AG10803 (cell line): ENCODE measurements at regions not wholly inside any gene's neighbourhood (a gene's known extent, or its start where the extent isn't known, plus 50 kb on each side); places are given as distances from the start of the nearest gene placed in this dataset.

ENCODE experiments used
- DNase-seq: peaks from one replicate; pipeline ENCODE4 v3.0.0; 2010; ENCODE audit warnings: low read depth
- H3K4me3 ChIP-seq: 2 replicates; pipeline ENCODE4 v1.5.1; 2011; ENCODE audit warnings: mild to moderate bottlenecking, low read length, control low read depth
- TF ChIP-seq, protein P1 (sequence below): conservative IDR thresholded peaks from 2 replicates; pipeline ENCODE4 v1.5.1; 2011; ENCODE audit warnings: mild to moderate bottlenecking, low read length, control low read depth, inconsistent platforms

DNA sequence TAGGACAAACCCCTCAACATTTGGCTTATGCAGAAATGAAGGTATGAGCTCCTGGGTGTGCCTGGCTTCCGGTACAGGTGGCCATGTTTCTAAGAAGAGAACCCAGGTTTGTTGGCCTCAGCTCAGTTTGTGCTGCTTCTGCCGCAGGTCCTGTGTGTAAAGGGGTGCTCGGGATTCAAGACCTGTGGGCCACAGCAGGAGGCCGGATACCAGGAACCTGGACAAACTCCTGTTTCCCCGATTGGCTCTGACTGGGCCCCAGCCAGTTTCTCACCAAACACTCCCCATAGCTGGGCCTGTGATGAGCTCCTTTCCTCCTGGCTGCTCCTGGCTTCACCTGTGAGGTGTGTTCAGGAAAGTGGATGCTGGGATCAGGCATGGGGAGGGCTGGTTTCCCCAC lies 271.2 kb upstream of the IRX2 start:
- TF ChIP-seq, protein P1, sequence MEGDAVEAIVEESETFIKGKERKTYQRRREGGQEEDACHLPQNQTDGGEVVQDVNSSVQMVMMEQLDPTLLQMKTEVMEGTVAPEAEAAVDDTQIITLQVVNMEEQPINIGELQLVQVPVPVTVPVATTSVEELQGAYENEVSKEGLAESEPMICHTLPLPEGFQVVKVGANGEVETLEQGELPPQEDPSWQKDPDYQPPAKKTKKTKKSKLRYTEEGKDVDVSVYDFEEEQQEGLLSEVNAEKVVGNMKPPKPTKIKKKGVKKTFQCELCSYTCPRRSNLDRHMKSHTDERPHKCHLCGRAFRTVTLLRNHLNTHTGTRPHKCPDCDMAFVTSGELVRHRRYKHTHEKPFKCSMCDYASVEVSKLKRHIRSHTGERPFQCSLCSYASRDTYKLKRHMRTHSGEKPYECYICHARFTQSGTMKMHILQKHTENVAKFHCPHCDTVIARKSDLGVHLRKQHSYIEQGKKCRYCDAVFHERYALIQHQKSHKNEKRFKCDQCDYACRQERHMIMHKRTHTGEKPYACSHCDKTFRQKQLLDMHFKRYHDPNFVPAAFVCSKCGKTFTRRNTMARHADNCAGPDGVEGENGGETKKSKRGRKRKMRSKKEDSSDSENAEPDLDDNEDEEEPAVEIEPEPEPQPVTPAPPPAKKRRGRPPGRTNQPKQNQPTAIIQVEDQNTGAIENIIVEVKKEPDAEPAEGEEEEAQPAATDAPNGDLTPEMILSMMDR: no peak
- H3K4me3 ChIP-seq: no peak overlapping the region
- DNase-seq: no peak

DNA sequence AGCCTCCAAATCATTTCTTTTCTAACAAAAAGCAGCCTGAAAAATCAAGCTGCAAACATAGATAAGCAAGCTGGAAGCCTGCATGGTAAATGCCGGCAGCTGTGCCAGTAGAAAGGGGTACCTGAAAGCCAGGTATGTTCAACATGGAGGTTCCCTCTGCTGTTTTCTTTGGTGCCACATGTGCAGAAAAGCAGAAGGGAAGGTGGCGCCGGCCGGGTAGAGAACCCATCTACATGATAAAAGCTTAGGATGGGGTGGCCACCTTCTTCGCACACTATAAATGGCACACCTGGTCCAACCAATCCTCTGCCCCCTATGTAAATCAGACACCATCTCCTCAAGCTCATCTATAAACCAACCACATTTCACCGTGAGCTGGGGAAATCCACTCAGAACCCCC lies 268.9 kb upstream of the IRX2 start:
- TF ChIP-seq, protein P1: no peak
- no peak for DNase-seq
- H3K4me3 ChIP-seq: no peak overlapping the region

DNA sequence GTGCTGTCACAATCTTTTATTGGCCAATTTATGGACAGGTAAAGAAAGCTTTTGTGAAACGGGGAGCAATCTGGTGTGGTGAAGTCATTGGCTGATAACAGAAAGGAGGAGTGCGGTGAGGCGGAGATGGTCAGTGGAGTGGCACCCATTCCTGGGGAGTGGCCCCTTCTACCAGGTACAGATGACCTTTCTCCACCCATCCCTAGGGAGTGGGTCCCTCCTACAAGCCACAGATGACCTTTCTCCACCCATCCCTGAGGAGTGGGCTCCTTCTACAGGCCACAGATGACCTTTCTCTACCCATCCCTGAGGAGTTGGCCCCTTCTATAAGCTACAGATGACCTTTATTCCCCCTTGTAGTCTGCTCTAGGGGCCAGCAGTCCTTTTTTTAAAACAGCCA lies 267.6 kb upstream of the IRX2 start:
- no peak for DNase-seq
- TF ChIP-seq, protein P1: no peak
- no peak overlapping the region for H3K4me3 ChIP-seq

DNA sequence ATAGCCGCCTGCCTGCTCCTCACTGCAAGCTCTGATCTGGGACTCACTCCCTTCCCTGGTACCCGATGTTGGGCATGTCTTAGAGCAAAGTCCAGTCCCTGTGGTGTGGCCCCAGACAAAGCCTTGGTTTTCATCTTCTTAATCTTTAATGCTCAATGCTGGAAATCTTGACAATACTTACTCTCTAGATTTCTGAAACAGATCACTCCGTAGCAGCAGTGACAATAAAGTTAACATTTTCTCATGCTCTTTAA lies 260.2 kb upstream of the IRX2 start:
- no peak for DNase-seq
- TF ChIP-seq, protein P1: no peak
- H3K4me3 ChIP-seq: no peak overlapping the region

DNA sequence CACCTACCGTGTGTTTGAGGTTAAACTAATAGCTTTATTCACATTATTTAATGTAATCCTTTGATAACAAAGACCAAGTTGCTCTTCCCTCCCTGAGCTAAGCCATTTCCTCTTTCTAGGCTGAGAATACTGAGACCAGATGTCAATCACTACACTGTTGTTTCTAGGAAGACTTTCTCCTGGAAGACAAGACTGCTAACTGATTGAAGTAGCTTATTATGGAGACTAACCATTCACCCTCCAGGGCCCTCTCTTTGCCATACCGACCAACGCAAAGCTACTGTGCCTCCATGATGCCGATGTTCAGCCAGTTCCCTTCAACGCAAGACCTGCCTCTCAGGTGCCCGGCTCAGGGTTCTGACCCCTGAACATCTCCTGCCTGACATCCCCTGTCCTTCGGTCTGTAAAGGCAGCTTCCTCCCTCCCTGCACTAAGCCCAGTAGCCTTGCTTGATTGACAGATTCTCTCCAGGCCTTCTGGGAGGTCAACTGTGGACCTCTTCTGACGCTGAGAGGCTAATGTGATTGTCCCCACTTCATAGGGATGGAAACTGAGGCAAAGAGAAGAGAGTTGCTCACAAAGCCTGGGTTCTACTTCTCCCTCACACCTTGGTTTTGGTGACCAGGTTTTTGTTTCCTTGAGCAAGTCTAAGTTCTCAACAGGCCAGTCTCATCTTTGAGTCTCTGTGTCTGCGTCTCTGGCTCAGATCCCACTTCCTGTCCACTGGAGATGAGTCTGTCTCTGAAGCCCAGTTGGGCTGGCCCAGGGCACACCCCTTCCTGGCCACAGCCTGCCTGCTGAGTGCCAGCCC lies 259.7 kb upstream of the IRX2 start:
- no peak for DNase-seq
- TF ChIP-seq, protein P1: no peak
- H3K4me3 ChIP-seq: no peak overlapping the region

DNA sequence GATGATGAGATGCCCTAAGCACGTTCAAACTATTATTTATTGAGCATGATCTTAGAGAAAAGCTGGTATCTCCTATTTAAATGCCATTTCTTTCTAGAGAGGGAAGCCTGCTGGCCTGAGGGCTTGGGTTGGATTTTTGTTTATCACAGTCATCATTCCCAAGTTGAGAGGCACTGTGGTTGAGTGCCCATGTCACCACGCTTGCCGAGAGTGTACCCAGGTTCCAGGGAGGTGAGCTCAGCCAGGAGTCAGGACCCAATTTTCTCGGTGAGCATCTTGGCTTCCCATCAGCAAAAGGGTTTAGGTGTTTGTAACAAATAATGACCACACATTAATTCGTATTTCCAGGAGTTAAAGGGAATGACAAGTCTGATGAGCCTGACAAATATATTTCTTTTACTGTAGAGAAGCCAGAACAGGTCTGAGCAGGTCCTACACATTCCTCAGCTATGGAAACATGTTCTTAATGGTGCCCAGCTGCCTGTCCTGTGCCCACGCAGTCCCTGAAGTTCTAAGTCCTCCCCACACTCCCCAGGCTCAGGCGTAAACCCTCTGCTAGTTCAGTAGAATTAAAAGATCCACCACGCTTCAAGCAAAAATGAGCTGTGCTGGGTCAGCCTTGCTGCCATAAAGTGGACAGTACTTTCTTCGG lies 258.9 kb upstream of the IRX2 start:
- no peak for DNase-seq
- no peak overlapping the region for H3K4me3 ChIP-seq
- TF ChIP-seq, protein P1: no peak

DNA sequence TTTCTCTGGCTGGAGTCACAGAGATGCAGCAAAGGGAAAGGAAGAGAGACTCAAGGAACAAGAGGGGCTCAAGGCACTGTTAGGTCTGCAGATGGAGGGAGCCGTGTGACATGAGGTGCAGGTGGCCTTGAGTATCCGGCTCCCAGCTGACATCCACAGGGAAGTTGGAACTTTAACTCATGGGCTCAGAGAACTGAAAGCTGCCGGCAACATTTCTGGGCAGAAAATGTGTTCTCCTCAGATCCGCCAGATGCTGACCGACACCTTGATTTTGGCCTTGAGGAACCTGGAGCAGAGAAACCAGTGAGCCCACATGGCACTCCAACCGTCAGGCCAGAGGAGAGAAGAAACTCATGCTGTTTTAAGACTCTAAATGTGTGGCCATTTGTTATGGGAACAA lies 258.1 kb upstream of the IRX2 start:
- TF ChIP-seq, protein P1: no peak
- DNase-seq: no peak
- no peak overlapping the region for H3K4me3 ChIP-seq
